GM21825 (cell line): ENCODE measurements at regions not wholly inside any gene's neighbourhood (a gene's known extent, or its start where the extent isn't known, plus 50 kb on each side); places are given as distances from the start of the nearest gene placed in this dataset.

Experiments used
- ATAC-seq: cut with Tn5 transposase; IDR thresholded peaks from one replicate; pipeline ENCODE4 v1.9.1; 2021; ENCODE audit warnings: mild to moderate bottlenecking, moderate library complexity; ENCODE audit not compliant: unreplicated experiment

GRCh38 chr4:145427991-145428390 is 53.7 kb upstream of the SMAD1 start:
- ATAC-seq, result no peak

- ATAC-seq, result no peak
Measured at GRCh38 chr4:145427221-145427620, 54.4 kb upstream of the SMAD1 start.

- ATAC-seq, result no peak
Measured at GRCh38 chr4:145423017-145423708, 58.5 kb upstream of the SMAD1 start.

DNA sequence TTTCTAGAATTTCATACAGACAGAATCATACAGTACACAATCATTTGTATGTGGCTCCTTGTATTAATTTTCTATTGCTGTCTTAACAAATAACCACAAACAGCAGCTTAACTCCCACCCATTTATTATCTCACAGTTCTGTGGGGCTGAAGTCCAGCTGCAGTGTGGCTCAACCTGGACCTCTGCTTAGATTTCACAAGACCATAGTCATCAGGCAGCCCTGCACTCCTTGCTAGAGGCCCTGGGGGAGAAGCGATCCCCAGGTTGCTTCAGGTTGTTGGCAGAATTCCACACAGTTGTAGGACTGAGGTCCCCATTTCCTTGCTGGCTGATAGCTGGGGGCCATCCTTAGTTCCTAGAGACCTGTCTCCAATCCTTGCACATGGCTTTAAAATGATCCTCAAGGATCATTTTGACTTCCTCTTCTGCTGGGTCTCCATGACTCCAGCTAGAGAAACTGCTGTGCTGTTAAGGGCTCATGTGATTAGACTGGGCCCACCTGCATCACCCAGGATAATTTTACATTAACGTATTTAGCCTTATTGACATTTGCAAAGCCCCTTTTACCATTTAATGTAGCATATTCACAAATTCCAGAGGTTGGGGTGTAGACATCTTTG is 60.9 kb upstream of the SMAD1 start:
- no peak for ATAC-seq

DNA sequence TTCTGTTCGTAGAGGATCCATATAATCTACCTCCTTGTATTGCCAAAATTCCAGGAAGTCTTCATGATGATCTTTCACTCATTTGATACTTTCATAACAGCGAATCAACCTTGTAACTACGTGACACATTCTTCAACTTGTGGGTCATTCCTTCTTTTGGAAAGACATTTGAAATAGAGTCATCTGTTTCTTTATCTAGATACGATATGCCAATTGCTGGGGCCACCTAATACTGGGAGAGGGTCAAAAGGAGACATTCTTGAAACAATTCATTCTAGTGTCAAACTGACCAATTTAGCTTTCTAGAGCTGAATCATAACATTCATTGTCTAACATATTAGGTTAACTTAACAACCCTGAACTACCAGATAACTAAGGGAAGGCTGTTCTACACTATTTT is 62.9 kb upstream of the SMAD1 start:
- no peak for ATAC-seq

- no peak for ATAC-seq
Measured at GRCh38 chr4:145417348-145418130, 64.1 kb upstream of the SMAD1 start.

GRCh38 chr4:145414841-145415240 is 66.8 kb upstream of the SMAD1 start:
- no peak for ATAC-seq

GRCh38 chr4:145414226-145414625 is 67.4 kb upstream of the SMAD1 start:
- ATAC-seq, result no peak

GRCh38 chr4:145406970-145407369 is 74.7 kb upstream of the SMAD1 start:
- no peak for ATAC-seq

- ATAC-seq, result no peak
Measured at GRCh38 chr4:145404761-145405160, 76.9 kb upstream of the SMAD1 start.

- ATAC-seq, result no peak
Measured at GRCh38 chr4:145396581-145396980, 85.1 kb upstream of the SMAD1 start.

GRCh38 chr4:145390571-145390970 is 91.1 kb upstream of the SMAD1 start:
- ATAC-seq, result no peak

DNA sequence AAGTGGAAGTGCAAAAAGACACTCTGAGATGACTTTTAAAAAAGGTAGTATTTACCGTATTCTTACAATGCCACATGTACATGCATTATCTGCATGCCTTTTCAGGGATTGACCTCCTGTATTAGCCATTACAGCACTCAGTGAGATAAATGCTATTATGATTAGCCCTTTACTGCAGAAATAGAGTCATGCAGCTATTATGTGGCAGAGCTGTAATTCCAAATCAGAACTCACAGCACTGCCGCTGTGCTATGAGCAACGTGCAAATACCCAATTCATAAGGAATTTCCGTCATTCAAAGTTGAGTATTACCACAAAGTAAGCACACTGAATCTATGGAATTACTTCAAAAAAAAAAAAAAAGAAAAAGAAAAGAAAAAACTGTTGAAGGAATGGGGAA is 92.1 kb upstream of the SMAD1 start:
- ATAC-seq, result no peak

DNA sequence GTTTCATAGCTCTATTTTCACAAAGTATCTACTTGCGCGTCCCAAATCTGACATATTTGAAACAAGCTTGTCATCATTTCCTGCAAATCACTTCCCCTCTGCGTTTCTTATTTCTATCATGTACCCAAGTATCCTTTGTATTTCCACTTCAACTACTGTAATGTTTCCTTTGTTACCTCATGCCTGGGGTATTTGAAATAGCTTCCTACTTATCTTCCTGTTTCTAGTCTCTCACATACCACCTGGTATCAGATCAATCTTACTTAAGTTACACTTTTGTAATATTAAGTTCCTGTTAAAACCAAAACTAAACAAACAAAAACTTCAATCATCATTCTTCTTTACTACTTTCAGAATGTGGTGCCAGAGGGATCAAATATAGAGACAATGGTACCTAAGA is 93.6 kb upstream of the SMAD1 start:
- no peak for ATAC-seq

- ATAC-seq, result no peak
Measured at GRCh38 chr4:145387079-145387478, 94.6 kb upstream of the SMAD1 start.

- no peak for ATAC-seq
Measured at GRCh38 chr4:145381163-145381562, 100.5 kb upstream of the SMAD1 start.

DNA sequence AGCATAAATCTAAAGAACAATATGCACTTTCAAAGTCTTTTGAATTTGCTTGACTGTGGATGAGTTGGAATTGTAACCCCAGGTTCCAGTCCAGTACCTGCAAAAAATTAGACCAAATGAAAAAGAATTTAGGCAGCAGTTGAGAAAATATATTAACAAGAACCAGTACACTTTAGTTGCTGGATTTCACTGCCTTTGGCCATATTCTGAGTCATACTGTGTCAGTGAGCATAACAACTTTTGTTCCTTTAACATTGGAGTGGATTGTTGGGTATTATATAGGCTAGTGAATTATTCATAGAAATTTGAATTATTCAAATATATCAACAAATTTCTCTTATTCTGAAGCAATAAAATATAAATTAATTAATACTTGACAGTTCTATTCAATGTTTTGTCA is 101.5 kb upstream of the SMAD1 start:
- ATAC-seq, result no peak

- ATAC-seq, result no peak
Measured at GRCh38 chr4:145375416-145375815, 106.2 kb upstream of the SMAD1 start.

DNA sequence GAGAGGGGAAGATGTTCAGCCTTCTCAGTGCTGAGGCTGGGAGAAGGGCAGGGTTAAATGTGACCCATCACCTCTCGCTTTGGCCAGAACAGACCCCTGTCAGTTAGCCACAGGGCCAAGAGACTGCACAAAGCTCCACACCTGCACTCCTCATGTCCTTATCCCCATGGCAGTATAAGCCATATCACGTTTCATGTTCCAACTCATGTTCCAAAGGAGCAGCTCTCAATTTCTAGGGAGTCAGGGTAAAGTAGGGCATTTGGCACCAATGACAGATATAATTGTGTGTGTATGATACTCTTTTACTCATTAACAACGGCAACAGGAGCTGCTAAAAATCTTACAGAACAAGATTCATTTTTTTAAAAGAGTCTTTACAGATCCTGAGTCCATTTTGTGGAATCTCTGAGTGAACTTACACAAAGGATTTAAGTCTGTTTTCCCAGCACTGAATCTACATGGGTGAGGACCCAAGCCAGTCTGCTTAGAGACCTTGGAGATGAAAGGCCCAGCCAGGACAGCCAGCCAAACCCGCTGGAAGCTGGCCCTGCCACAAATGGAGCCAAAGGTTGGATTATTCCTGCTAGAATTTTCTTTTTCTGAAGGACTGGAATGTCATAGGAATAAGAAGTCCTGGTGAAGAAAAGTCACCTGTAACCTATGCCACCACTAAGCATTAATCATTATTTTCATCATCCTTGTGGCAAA is 129.1 kb upstream of the SMAD1 start:
- ATAC-seq, result no peak

DNA sequence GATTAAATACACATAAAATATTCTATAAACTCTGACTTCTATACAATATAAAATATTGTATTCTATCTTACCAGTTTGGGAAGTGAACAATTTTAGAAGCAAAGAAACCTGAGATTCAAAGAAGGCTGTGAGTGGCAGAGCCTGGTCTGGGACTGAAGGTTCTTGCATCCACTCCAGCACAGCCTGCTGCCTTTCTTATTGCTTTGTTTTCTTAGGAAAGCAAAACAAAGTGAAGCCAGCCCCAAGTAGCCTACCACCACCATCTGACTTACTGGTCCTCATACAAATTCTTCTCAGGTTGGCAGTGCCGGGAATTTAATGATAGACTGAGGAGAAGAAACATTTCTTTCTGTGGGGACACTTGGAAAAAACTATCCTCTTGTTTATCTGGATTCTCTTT is 129.7 kb upstream of the SMAD1 start:
- ATAC-seq, result no peak

DNA sequence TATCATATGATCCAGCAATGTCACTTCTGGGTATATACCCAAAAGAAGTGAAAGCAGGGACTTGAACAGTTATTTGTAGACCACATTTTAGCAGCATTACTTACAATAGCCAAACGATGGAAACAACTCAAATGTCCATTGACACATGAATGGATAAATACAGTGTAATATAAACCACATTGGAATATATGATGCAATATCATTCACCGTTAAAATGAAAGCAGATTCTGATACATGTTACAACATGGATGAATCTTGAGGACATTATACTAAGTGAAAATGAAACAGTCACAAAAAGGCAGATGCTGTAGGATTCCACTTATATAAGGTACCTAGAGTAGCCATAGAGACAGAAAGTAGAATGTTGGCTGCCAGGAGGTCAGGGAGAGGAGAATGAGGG is 130.5 kb upstream of the SMAD1 start:
- no peak for ATAC-seq

DNA sequence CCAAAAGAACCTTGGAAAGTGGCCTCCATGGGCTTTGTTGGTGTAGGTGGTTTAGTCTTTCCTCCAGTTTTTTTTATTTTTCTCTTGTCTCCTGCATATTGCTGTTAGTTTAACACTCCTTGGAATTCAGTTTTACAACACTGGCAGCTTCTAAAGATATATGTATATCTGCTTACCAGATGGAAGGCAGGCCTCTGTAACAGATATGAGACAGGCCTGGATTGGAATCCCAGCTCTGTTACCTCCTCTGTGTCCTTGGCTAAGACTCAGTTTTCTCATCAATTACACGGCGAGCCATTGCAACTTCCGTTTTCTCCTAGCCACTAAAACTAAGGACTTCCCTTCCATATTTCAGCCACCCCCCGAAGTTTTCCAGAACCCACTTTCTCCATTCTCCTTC is 133.4 kb upstream of the SMAD1 start:
- ATAC-seq, result no peak
